Kidney capillary endothelial cell (primary cell): ENCODE measurements at regions not wholly inside any gene's neighbourhood (a gene's known extent, or its start where the extent isn't known, plus 50 kb on each side); places are given as distances from the start of the nearest gene placed in this dataset.
"Not testable (repeated sequence)": the region's sequence is repeated elsewhere in the genome, so short reads cannot be mapped to it uniquely, and the experiment has no call there.

ENCODE experiments used
- DNase-seq: peaks from one replicate; pipeline ENCODE4 v3.0.0-alpha.2; 2018; ENCODE audit warnings: low spot score

DNA sequence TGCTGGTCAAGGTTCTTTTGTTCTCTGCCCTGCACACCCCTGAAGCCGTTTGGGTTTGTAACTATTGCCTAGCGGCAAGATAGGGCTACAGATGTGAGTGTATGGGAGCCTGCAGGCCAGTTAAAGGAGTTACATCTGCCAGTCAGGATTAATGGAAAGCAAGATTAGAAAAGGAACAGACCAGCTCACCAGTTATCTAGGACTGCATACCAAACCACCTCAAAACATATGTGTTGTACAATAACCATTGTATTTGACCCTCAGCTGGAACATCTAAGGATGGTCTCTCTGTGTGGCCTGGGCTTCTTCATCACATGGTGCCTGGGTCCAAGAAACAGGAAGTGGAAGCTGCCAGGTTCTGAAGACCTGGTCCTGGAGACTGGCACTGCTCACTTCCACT is 52.5 kb upstream of the FBXO28 start:
- DNase-seq, result no peak

DNA sequence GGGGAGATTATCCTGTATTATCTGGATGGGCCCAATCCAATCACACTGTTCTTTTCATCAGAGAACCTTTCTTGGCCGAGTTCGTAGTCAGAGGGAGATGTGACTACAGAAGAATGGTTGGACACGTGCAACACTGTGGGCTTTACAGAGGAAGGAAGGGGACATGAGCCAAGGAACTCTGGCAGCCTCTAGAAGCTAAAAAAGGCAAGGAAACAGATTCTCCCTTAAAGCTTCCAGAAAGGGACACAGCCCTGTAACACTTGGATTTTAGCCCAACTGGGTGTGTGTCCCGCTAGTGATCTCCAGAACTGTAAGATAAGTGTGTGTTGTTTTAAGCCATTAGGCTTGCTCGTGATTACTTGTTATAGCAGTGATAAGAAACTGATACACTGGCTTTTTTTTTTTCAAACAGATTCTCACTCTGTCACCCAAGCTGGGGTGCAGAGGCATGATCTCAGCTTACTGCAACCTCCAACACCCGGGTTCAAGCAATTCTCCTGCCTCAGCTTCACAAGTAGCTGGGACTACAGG is 53.9 kb upstream of the FBXO28 start:
- DNase-seq, result no peak

DNA sequence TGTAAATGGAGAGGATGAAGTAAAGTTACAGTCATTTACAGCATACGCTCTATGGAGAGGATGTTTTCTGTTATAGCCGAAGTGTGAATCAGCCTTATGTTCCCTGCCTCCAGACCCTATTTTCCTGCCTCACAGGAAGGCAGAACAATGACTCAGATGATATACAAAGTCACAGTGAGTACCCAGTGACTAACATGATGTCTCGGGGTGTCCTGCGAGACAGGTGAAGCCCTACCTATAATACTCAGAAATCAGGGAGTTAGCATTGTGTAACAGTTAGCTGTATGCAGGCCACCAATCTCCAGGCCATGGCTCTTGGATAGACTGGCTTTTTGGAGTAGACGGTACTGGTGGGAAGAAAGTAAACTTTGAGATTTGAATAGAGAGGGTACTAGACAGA is 55.6 kb upstream of the FBXO28 start:
- DNase-seq, result peak; percentile 89

DNA sequence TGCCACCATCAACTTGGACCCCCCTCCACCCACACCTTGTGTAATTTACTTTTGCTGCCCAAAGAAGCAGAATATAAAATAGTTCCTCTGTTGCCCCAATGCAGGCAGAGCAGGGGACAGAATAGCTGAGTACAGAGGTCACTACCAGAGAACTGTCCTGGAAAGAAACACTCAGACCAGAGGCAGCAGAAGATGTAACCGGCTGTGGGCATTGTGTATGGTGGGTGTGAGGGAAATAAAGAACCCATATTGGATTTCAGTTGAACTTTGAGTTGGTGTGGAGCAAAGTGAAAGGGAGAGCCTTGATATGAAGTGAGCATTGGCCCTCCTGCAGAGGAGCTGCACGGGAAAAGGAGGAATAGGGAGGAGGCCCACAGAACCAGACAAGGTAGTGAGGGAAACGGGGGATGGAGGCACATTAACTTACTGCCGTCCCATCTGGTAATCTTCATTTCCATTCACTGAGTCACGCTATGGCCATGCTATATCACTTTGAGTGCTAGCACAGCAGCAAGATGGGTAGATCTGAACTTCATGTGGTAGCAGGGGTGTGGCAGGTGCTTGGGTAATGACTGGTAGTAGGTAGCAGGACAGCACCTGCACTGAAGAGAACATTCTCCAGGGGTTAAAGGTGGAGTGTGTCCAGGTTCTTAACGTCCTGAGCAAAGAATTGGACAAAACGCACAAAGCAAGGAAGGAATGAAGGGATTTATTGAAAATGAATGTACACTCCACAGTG is 56.3 kb upstream of the FBXO28 start:
- DNase-seq, result no peak

DNA sequence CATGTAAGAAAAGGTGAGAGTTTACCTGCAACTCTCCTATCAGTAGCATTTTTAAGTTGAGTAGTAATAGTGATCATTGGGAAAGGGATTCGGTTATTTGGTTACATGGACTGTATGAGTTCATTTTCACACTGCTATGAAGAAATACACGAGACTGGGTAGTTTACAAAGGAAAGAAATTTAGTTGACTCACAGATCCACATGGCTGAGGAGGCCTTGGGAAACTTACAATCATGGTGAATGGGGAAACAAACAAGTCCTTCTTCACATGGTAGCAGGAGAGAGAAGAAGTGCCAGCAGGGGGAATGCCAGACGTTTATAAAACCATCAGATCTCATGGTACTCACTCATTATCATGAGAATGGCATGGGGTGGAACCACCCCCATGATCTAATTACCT is 59.3 kb upstream of the FBXO28 start:
- DNase-seq, result no peak

DNA sequence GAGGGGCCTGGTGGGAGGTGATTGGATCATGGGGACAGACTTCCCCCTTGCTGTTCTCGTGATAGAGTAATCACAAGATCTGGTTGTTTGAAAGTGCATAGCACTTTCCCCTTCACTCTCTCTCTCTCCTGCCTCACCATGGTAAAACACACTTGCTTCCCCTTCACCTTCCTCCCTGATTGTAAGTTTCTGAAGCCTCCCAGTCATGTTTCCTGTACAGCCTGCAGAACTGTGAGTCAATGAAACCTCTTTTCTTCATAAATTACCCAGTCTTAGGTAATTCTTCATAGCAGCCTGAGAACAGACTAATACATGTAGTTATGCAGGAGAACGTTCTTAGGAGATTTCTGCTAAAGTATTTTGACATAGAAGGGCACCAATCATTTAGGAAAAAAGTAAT is 59.9 kb upstream of the FBXO28 start:
- DNase-seq, result no peak

DNA sequence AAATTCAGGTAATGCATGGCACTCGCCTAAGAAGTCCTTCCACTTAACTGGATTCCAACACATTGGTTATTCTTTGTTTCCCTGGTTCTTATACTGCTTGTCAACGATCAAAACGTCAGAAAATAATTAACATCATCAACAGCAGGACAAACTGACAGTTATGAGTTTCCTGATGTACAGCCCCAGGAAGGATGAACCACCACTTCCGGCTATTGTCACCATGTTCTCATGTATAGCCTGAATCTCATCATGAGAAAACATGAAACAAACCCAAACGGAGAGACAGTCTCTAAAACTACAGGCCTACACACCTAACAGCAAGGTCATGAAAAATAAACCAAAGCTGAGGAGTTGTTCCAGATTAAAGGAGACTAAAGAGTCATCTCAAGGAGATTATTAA is 60.5 kb upstream of the FBXO28 start:
- DNase-seq, result no peak

DNA sequence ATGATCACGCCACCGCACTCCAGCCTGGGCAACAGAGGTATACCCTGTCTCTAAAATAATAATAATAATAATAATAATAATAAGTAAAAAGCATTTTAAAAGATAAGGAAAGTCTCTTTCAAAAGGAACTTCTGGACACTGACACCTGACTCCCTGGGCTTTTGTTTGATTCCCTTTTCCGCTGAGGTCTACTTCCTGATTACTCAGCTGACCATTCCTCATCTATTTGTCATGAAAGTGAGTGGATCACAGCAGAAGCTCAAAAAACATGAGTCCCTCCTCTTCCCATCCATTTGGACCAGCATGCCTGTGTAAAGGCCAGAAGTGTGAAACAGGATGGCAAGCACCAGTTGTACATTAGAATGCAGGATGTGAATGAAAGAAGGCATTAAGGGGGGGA is 61.1 kb upstream of the FBXO28 start:
- peak; percentile 96 for DNase-seq

DNA sequence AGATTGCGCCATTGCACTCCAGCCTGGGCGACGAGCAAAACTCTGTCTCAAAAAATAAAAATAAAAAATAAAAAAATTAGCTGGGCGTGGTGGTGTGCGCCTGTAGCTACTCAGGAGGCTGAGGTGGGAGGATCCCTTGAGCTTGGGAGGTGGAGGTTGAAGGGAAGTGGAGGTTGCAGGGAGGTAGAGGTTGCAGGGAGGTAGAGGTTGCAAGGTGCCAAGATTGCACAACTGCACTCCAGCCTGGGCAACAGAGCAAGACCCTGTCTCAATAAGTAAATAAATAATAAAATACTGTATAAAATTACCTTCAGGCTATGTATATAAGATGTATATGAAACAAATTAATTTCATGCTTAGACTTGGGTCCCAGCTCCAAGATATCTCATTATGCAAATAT is 62.1 kb upstream of the FBXO28 start:
- DNase-seq, result not testable (repeated sequence)

DNA sequence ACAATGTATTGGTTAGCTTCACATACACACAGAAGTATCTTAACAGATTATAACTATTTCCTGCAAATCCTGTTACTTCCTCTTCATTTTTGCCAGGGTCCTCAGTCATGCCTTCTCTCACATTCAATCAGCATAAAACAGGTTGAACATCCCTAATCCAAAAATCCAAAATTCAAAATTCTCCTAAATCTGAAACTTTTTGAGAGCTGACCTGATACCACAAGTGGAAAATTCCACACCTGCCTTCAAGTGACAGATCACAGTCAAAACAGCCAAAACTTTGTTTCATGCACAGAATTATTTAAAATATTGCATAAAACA is 62.9 kb upstream of the FBXO28 start:
- no peak for DNase-seq

DNA sequence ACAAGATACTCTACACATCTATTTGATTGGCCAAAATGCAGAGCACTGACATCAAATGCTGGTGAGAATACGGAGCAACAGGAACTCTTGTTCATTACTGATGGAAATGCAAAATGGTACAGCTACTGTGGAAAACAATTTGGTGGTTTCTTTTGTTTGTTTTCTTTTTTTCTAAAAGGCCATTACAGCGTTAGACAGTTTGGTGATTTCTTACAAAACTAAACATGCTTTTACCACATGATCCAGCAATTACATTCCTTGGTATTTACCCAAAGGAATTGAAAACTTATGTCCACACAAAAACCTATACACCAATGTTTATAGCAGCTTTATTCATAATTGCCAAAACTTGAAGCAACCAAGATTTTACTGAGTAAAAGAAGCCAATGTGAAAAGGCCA is 66.4 kb upstream of the FBXO28 start:
- DNase-seq, result no peak

DNA sequence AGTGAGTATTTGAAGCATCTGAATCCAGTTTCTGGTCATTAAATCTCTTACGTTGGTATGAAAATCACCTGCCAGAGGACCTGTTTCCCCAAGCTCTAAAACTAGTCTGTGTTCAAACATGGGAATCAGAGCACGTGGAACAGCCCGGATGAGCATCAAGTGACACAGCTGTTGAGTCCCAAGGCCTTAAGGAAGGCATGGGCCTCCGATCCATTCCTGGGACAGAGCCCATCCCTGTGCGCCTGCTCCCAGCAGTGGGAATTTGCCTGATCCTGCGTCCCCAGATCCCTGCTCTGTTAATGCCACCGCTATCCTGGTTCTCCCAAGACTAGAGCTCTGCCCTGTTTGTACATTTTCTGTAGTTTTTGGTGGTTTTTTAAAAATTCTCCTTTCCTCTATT is 68.4 kb upstream of the FBXO28 start:
- no peak for DNase-seq

DNA sequence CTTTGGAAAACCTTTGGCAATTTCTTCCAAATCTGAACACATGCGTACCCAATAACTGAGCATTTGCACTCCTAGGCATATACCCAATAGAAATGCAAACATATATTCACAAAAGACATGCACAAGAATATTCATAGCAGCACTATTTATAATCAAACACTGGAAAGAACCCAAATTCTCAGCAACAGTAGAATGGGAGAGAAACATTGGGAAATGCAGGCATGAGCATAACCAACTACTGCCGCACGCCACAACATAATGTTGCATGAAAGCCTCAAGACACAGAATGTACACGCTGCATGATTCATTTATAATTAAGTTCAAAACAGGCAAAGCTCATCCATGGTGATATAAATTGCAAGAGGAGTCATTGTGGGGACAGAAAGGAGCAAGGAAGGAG is 69.5 kb upstream of the FBXO28 start:
- DNase-seq, result no peak

DNA sequence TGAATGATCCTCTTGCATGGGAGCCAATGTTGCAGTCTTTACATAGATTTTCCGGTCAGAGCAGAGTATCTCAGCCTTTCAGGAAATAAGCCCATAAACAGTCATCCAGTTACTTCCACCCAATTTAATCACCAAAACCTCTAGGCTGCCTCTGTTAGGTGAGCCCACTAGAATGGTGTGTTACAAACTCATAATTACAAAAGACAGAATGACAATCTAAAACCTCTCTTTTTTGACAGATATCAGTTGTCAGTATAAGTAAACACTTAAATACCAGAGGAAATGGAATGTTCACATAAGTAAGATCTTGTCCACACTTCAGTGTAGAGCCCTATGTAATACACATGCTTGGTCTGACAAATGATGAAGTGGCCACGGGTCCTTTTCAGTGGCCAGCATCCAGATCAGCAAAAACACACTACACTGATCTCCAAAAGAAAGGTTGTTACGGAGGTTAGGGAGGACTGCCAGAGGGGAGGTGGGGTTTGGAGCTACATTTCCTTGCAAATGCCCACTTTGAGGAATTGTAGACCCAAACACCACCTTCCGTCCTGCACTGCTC is 71.3 kb upstream of the FBXO28 start:
- DNase-seq, result peak; percentile 66

DNA sequence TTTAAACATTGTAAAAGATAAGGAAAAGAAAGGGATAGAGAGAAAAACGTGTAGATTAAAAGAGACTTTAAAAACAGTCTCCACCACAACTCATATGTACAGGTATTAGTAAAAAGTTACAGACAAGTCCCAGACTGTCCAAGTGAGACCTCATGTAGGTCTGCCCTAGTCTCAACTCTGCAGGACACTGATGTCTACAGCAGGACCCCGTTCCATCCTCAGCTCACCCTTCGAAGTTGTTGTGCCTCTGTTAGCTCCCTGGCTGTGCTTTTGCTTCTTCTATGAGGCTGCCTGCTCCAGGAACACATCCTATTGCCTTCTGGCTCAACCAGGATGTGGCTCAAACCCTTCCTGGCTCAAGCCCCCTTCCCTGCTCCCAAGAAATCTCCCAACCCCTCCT is 72.9 kb upstream of the FBXO28 start:
- DNase-seq, result no peak

DNA sequence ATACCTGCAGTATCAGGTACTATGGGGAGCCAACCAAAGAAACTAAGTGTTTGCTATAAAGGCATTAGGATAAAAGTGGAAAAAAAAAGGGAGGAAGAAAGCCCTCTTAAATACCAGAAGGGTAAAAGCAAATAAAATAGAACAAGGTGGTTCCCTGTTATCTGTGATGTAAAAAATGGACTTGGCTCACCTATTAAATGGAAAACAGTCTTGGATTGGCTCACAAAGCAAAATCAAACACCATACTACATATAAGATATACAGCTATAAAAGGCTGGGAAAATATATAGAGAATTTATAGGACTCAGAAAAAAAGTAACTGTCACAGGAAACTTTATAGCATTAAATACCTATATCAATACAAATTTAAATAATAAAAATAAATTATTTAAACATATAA is 73.5 kb upstream of the FBXO28 start:
- DNase-seq, result not testable (repeated sequence)

DNA sequence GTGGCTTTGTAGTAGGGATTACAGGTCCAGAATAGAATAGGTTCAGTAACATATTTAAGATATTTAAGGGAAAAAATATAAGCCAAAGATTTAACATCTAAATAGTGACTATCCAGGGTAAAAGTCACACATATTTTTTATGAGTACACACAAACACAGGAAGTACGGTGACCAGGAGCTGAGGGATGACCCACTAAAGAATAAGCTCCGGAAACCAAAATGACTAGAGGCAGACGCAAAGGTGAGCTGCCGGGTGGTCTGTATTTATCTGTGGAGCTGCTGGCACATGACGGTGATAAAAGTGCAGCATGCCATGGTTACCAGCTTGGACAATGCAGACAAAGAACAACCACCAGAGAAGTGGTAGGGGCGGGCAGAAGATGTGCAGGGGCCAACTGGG is 73.9 kb upstream of the FBXO28 start:
- DNase-seq, result not testable (repeated sequence)

DNA sequence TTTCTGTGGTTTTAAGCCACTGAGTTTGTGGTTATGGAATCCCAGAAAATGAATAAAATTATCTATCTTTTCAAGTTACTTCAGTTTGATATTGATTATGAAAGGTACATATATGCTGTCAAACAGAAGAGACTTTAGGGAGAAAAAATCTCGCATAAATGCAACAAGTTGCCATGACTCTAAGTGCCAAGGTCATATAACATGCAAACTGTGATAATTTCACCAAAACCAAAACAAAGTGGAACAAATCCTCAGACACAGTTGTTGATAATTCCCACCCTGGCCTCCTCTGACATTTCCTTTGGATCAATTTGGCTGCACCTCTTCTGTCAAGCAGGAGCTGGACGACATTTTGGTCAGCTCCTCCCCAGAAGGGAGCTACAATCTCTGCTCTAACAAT is 75.1 kb upstream of the FBXO28 start:
- DNase-seq, result not testable (repeated sequence)

DNA sequence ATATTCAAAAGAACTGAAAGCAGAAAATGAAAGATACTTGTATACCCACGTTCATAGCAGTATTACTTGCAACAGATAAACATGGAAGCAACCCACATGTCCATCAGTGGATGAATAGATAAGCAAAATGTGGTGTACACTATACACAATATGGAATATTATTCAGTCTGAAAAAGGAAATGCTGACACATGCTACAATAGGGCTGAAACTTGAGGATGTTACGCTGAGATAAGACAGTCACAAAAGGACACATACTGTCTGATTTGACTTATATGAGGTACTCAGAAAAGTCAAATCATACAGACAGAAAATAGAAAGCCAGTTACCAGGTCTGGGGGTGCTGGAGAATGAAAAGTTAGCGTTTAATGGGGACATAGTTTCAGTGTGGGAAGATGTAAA is 76.5 kb upstream of the FBXO28 start:
- not testable (repeated sequence) for DNase-seq

DNA sequence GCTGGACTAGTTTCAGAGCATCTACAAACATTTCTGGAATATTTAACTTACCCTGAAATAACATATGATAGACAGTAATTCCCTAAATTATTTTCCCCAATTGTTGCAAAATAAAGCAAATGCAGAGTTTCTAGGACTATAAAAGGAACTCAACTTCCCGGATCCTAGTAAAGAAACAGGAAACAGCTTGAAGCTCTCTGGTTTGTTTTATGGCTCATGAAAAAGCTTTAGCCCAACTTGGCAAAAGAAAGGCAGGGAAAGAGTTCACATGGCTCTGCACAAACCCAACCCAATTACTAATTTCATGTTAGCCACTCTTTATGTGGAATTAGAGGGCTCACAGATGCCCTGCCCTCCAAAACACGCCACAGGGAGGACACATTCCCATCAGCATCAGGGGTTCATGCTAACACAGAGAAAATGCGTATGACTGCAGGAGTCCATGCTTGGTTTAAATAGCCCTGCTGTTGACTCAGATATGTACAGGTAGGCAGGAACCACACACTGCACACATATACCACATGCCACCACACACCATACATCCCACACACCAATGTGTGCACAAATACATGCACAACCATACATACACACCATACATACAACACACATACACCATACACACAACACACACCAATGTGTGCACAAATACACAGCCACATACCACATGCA is 81.2 kb upstream of the FBXO28 start:
- DNase-seq, result not testable (repeated sequence)

DNA sequence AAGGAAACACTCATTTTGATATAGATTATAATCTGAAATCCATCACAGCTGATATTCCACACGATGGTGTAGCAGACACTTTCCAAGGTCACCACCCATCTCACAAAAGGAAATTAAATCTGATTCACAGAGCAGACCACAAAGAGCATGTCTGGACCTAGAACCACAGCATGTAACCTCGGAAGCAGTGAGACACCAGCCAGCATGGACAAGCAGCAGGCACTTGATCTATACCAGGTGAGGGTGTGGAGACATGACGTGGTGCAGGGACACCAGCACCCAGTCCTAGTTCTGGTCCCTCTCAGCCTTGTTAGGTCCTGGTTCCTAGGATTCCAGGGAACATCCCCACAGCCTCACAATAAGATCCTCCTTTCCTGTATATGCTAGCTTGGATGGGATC is 81.9 kb upstream of the FBXO28 start:
- not testable (repeated sequence) for DNase-seq

DNA sequence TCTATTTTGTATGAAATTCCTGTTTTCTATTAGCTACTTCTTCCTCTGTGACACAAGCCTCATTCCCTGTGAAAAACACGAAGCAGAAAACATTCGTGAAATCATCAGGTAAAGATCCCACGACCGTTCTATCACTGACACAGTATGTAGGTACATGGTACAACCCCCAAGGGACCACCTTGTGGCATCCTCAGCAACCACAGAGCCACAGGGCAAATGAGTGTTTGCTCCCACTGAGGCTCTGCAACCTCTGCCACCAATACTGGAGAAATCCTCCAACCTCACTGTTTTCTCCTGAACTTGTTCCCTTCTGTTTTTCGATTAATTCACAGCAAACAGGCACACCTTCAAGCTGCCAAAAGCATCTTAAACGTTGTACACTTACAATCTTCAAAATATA is 83.7 kb upstream of the FBXO28 start:
- not testable (repeated sequence) for DNase-seq

DNA sequence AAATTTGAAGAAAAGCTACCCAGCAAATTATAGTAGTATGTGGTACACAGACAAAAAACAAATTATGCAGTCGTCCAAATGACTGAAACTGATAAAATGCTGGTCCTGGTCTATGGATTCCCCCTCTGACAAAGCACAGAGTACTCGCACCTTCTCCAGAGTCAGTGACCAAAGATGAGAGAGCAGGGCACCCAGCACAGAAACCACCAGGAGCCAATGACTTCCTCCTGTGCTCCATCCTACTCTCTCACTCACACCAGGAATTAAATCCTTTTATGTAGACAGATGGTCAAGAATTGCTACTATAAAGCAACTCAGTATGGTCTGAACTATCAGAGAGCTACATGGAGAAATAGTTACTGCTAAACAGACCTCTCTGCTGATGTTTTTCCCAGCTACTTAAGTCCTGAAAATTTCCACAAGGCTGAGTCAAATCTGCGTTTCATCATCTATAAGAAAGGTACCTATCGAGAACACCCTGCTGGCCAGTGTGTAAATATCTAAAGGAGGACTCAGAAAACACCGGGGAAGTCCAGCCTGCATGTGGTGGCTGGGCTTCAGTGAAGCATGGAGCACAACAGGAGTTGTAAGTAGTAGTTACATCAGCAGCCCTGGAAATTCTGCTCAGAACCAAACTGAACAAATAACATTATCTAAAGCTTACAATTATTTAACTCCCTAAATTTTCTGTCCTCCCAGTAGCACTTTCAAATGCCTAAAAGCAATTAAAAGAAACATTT is 84.5 kb upstream of the FBXO28 start:
- DNase-seq, result not testable (repeated sequence)
